Right renal cortex interstitium (tissue), 3 donors: ENCODE measurements at regions not wholly inside any gene's neighbourhood (a gene's known extent, or its start where the extent isn't known, plus 50 kb on each side); places are given as distances from the start of the nearest gene placed in this dataset.

ENCODE experiments used
- DNase-seq, 3 donors: peaks; one replicate each; pipeline ENCODE4 v3.0.0-alpha.2; 2013; ENCODE audit warnings: low read depth in 3 of 3, low spot score in 2 of 3

DNA sequence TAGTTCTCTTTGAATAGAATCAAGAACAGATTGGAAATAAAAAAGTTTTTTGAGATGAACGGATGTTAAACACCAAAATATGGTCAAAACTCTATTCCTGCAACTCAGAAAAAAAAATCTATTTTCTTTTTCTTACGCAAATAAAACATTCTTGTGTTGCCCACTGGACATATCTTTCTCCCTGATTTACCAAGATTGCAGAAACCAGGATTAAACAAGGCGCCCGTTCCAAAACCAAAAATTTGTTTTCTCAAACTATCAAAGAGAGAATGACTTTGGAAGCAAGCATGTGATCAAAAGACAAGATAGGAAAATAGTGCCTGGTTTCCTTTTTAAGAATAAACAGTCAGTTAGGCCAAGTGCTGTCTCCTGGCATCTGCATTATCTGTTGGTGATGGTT lies 273.1 kb downstream of the CLIC5 start:
- no peak for DNase-seq

DNA sequence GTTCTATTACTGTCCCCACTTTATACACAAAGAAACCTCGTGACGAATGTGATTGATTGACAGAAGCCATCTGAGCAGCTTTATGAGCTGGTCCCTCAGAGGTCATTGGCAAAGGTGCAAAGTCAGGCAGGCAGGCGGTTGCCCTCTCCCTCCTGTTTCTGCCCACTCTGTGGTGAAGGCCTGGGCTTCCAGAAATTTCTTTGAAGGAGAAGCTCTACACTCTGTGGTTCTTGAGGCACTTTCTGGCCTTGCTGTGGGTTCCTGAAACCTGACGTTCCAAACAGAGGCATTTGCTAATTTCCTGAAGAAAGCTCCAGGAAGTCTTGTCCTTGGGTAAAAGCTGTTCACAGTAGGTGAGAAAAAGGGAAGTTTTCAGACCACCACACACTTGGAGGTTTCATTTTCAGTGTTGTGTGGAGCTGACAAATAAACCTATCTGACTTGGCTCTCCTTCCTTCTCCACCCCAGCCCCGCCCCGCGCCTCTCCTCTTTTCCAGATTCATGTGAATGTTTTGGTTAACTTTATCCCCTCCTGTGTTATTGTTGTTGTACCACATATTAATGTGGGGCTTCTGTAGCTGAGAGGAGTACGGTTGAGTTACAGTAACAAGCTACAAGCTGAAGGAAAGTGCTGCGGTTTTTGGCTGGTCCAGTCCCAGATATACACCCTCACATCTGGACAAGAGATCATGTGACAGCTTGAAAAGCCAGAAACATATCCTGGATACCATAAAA lies 274.1 kb downstream of the CLIC5 start:
- DNase-seq = no peak

DNA sequence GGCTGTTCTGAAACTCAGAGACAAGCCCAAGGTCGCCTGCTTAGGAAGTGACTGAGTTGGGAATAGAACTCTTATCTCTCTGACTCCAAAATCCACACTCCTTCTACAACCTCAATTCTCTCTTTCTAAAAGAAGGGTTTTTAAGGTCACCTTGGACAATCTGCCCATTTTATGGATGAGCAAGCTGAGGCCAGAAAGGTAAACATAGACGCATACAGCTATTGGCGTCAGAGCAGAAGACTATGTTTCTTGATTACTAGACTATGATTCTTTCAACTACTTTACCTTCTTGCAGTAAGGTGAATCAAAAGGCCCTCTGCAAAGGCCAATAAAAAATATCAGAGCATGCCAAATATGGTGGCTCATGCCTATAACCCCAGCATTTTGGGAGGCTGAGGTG lies 276.6 kb downstream of the CLIC5 start:
- no peak for DNase-seq

DNA sequence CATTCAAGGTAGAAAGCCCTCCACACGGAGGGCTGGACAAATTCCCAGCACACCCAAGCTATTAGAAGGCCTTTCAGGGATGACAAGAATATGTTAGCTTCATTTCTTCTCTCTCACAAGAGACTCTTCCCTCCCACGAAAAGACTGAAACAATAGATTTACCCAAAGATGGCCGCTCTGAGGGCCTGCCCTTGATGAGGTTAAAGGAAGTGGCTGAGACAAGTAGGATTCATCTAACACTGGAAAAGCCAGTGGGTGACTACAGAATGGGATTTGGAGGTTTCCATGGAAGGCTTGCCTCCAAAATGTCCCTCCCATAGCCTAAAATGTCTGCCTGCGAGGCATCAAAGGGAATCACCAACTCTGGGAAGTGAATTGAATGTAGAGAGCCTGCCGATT lies 277.6 kb downstream of the CLIC5 start:
- no peak for DNase-seq

DNA sequence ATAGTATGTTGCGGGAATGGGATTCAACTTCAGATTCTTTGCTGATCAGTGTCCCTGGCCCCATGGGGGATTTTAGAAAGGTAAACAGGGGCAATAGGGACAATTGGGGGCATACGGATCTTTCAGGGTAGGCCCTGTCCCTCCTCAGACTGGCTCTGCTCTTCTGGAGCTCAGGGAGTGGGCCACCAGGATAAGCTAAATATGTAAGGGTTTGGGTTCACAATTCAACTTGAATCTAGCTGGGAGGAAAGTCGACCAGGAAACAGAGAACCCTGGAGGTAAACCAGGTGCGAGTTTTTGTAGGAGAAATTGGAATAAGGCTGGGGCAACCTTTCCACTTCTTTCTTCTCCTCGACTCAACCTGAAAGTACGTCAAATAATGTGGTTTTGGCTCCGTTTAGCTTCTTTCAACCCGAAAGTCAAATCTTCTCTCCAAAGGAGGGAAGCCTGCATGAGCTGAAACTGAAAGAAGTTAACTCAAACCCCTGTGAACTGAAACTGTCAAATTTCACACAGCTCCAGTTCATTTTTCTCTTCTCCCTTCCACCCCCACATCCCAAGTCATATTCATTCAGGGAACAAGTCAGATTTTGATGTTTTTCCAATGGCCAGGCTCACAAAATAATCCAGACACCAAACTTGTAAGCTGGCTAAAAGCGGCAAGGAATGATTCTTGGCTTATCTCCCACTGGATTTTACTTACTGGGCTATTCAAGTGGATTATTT lies 278.2 kb downstream of the CLIC5 start:
- no peak for DNase-seq

DNA sequence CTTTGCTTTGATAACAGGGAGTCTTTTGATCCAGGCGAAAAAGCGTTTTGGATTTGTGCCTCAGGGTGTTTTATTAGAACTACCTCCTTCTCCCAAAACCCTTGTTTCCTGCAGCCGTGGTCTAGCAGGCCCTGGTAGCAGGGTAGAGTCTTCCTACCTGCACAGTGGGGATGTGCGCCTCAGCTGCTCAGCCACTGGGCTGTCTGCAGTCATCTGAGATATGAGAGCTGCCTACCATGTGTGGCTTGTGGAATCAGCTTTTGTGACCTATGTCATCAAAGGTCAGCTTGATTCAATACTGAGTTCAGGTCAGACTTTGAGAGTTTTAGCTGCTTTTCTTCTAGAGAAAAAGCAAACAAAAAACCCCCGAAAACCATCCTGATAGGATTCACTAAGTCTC lies 279.5 kb downstream of the CLIC5 start:
- DNase-seq = no peak

DNA sequence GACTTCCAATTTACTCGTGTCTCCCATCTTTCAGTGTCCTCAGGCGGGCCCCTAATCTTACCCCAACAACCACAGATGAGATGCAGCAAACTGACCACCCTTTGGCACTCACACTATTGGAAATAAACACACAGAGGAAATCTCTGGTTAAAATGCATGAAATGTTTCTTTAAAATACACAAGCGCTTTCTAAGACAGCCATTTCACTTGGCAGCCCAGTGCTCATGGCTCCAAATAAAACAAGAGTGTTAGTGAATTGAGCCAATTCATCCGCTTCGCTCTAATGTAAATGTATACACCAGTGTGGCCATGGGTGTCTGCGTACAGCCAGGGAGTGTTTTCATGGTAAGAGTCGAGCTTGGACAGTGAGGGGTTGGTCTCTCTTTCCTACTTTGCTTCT lies 282.9 kb downstream of the CLIC5 start:
- no peak for DNase-seq

DNA sequence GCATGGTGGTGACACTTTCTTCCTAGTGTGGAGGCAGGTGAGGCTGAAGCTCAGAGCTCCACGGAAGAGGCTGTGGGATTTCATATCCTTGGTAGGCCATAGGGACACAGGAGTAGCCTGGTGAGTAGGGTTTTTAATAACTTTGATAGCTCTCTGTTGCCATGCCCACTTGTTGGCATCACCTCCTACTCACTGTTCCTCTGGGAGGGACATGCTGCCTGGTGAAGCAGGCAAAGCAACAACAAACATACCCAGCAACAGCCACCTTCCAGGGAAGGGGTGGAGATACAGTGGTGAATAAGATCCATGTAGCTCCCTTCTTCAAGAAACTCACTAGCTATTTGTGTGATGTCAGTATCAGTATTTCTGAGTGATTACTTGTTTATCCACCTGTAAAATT lies 285.4 kb downstream of the CLIC5 start:
- no peak for DNase-seq

DNA sequence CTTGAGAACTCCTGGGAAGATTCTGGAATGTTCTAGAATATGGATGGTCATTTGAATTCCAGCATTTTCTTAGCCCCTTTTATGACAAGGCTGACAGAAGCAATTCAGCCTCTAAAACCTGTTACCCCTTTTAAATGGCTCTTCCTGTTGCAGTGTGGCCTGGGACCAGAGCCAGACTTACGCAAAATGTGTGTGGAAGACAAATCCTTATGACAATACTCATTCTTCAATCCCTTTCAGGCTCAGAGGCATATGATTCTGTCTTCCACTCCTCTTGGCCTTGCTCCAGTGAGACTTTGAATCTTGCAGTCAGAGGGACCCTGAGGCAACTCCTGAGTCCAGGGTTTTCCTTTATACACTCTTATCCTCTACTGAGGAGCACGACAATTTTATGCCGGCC lies 287.0 kb downstream of the CLIC5 start:
- DNase-seq = no peak

DNA sequence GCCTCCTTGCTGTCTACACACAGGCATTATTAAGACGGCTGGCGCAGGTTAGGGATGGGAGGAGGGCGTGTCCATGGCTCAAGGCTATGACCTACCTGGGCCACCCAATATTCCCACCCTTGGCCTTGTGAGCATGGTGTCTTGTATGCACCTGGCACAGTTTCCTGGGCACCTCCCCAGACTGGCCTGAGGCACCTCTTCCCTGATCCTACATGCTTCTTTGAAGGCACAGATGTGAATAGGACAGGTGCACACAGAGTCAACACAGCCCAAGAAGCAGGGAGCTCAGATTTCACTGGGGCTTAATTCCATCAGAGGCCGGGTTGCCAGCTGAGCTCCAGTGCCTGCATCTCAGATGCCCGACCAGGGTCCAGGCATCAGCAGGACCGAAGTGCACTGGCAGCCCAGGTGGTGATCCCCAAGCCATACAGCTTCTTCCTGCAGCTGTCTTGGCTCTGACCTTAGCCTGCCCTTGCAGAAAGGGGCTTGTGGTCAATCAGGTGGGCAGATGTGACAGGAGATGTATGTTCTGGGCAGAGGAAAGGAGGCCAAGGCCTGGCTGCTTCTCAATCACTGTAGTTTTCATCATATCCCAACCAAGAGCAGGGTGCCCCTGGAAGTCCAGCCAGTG lies 287.7 kb downstream of the CLIC5 start:
- no peak for DNase-seq

DNA sequence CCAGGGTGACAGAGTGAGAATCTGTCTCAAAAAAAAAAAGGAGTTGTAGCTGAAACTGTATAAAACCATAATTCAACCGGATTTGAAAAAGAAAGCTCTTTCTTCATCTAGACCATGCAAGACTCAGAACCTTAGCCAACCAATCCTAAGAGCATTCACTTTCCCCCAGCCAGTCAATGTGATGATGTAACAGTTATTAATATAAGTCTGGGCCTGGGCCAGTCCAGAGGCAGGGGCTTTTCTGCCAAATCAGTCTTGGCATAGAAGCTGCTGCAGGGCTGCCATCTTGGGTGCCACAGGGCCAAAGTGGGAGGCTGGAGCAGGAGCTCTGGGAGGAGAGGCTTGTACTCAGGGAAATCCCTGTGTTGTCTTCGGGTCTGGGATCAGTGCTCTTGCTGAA lies 288.4 kb downstream of the CLIC5 start:
- DNase-seq = no peak

DNA sequence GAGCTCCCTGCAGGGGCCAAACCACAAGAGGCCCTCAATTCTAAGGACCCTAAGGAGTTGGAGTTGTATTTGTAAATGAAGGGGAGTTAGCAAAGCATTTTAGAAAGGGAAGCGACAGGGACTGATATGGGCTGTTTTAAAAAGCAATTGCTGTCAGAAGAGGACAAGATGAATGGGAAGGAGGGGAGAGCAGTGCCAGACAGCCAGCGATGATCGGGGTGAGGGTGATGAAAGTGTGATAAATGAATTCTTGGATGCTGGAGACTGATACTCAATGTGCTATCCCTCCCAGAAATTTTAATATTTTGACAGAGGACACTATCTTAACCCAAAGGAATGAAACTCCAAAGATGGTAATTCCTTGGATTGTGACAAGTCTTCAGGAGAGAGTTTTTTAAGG lies 289.2 kb downstream of the CLIC5 start:
- DNase-seq = no peak

DNA sequence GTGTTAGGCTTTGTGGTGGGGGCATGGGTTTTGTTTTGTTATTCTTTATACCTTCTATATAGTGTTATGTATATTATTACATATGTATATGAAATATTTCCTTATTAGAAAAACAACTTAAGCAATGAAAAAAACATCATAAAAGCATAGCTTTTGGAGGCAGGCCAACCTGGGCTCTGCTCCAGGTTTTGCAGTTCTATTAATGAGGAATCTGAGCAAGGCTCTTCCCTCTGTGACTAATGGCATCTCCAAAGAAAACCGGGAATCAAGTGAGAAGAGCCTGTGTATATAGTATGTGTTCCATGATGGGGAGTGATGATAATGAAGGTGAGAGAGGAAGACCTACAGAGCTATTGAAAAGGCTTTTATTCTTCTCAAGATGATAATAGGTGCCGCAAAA lies 291.1 kb downstream of the CLIC5 start:
- DNase-seq = peak in 2 of 3 donors; percentile 38 to 47

DNA sequence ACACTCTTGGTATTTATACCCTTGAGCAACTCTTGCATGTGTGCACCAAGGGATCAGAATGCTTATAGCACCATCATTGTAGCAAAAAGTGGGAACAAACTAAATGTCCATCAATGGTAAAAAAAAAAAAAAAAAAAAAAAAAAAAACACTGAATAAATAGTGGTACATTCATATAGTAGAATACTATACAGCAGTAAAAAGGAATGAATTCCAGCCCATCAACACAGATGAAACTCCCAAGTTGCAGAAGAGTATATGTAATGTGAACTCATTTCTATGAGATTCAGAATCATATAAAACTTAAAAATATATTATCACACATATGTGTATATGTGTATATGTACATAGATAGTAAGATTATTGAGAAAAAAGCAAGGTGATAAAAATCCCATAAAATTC lies 291.6 kb downstream of the CLIC5 start:
- no peak for DNase-seq

DNA sequence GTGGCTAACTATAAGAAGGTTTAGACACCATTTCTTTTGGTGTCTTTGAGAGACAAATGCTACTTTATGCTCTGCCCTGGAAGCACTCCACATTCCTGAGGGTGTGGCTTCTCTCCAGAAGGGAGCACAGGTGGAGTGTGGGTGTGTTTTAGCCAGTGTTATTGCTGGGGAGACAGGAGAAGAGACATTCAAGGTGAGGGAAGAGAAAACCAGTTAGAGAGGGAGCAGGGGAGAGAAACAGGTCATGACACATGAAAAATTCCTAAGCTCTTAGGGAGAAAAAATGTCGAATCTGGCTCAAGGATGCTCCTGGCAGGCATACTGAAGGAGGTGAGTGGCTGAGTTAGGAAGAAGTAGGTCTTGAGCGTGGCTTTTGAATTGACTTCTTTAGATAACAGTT lies 292.8 kb downstream of the CLIC5 start:
- DNase-seq = no peak

DNA sequence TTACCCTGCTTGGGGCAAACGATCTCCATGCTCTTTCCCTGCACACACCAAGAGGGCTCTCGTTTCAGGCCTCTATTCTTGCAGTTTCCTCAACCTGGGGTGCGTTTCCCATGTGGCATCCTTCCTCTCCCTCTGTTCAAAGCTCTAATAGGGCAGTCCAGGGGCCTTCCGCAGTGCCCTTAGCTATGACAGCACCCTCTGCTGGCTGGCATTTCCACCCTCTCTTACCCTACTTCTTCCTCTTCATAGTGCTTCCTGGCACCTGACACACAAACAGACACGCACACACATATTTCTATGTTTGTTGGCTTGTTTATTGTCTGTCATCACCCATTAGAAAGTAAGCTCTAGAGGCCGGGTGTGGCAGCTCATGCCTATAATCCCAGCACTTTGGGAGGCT lies 294.0 kb downstream of the CLIC5 start:
- DNase-seq = no peak

DNA sequence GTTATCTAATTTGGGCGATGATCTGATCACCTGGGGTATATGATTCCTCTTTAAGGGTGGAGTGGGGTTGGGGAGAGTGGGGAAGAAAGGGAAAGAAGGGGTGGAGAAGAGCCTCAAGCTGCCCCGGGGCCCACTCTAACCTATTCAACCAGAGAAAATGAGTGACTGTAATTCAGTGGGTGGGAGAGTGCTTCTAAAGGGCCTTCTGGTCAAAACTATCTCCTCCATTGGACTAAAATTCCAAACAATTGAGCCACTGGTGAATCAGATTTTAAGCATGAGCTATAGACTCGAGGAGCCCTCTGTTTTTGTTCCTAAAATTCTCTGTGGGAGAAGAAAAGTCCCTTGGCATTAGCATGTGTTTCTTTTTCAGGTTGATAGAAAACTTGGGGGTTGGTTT lies 296.8 kb downstream of the CLIC5 start:
- no peak for DNase-seq

DNA sequence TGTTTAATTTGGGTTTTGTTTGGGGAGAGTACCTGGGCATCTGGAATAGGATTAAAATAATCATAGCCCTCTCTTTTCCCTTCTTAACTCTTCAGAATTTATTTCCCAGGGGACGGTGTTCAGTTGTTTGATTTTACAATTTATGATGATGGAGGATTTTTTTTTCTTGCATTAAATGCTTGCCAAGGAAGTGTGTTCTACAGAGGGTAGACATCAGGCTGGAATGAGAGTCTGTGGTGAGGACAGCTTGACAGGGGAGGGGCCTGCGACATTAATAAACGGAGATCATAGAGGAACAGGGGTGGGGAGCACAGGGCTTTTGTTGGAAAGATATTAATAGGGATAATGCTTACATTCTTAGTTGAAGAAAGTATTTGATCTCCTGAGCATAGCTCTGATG lies 297.5 kb downstream of the CLIC5 start:
- no peak for DNase-seq

DNA sequence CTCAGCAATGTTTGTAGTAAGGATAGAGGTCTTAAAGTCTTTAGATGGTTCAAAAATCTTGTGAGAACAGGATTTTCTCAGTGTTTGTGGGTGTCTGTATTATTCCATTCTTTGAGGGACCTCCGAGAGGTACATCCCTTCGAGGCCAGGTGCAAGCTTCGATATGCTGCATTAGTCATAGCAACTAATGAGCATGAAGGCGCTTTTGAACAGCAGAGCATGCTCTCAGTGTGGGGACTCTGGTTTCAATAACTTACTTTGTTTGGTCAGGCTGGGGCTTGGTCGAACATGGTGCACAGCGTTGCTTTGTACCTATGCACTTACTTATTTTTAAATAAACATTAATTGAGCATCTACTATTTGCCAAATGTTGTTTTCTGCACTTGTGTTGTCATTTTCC lies 297.9 kb downstream of the CLIC5 start:
- no peak for DNase-seq

DNA sequence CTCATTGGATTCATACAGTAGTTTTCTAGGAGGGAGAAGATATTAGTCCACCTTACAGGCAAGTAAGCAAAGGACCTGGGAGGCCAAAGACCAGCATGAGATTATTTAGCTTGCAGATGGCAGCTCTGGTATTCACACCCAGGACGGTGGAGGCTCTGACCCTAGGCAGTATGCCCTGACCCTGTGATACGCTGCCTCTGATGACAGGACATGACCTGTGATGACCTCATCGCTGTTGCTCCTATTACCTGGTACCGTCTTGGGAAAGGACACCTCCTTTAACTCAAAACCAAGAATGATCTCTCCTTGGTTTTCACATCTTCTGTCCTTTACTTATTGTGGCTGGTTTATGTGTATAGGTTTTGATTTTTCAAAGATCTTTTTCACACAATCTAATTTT lies 298.6 kb downstream of the CLIC5 start:
- DNase-seq = no peak

DNA sequence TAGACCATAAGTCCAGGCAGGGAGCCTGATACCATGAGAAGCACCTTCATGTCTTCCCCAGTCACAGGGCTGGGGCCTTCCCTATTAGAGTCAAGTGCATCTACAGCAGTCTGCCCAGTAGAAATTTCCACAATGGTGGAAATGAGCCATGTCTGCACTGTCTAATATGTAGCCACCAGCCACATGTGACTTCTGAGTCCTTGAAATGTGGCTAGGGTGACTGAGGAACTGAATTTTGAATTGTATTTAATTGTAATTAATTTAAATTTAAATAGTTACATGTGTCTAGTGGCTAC lies 300.2 kb downstream of the CLIC5 start:
- no peak for DNase-seq

DNA sequence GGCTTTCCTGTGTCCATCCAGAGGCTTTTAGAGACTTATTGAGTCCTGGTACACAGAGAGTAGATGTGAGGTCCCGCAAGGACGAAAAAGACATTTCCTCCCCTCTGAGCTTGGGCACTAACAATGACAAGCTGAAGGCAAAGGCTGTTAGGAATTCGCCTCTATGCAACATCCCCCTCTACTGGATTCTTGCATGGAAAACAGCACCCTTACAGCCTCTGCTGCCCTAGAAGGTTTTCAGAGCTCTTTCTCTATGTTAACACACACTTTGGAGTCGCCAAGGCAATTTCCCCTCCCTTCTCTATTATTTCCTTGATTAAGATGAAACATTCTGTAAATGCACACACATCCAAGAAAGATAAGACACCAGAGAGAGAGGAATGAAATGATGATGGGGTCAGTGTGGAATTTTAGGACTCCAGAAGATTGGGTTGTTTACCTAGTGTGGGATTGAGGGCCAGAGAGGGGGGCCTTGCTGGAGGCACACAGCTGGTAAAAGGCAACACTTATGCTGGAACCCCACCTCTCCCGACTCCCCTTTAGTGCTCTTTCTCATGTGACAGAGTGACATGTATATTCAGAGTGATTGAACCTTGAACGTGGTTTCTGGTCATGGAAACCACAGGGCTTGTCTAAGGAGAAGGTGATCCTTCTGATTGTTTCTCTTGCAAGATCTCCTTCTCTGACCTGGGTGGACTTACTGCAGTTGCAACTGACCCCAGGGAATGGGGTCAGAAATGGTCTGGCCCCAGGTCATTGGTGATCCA lies 300.7 kb downstream of the CLIC5 start:
- peak; percentile 57 to 68 (median 63) for DNase-seq
